ENCODE measurements at regions not wholly inside any gene's neighbourhood (a gene's known extent, or its start where the extent isn't known, plus 50 kb on each side); places are given as distances from the start of the nearest gene placed in this dataset.
"Not testable (repeated sequence)": the region's sequence is repeated elsewhere in the genome, so short reads cannot be mapped to it uniquely, and the experiment has no call there.

- no peaks in the 10 kb centered on the region for H4K20me1 ChIP-seq (ENCODE audit: insufficient read depth, poor library complexity, severe bottlenecking)
- H3K79me2 ChIP-seq, result no peaks in the 10 kb centered on the region
- TF ChIP-seq EZH2 (IDR thresholded peaks at IDR 0.05; ENCODE audit: borderline replicate concordance), result no peak
- no peak overlapping the region for H3K27ac ChIP-seq
- 48% methylated on average over 4 of the region's 5 CpGs for WGBS (ENCODE audit: low lambda C conversion rate, missing lambda C conversion rate)
- no peak overlapping the region for H2AFZ ChIP-seq
- H3K36me3 ChIP-seq (replicated peaks; ENCODE audit: insufficient read depth, low read depth), result no peaks in the 10 kb centered on the region
- H3K27me3 ChIP-seq, result no peaks in the 10 kb centered on the region
- peaks cover 4% of the 10 kb centered on the region for H3K4me1 ChIP-seq (ENCODE audit: insufficient read depth)
- DNase-seq (ENCODE audit: low spot score), result no peak
- no peaks in the 10 kb centered on the region for H3K9me3 ChIP-seq (ENCODE audit: low read depth)
- no peak overlapping the region for H3K4me3 ChIP-seq
- no peak overlapping the region for H3K4me2 ChIP-seq
- no peaks in the 10 kb centered on the region for H3K9me2 ChIP-seq (replicated peaks; ENCODE audit: insufficient read depth)
Measured at GRCh38 chr12:131221957-131222328, 268.2 kb downstream of the ADGRD1 start.

- no peaks in the 10 kb centered on the region for H3K27me3 ChIP-seq
- H3K4me2 ChIP-seq, result no peak overlapping the region
- no peak for TF ChIP-seq EZH2 (IDR thresholded peaks at IDR 0.05; ENCODE audit: borderline replicate concordance)
- no peak for TF ChIP-seq EZH2phosphoT487 (IDR thresholded peaks at IDR 0.05; ENCODE audit: low read depth, severe bottlenecking, unreplicated experiment)
- no peak for TF ChIP-seq CTCF (IDR thresholded peaks at IDR 0.05; ENCODE audit: poor library complexity)
- no peaks in the 10 kb centered on the region for H3K9me2 ChIP-seq (replicated peaks; ENCODE audit: insufficient read depth)
- no peaks in the 10 kb centered on the region for H3K79me2 ChIP-seq
- no peaks in the 10 kb centered on the region for H3K9me3 ChIP-seq (ENCODE audit: low read depth)
- H3K36me3 ChIP-seq (replicated peaks; ENCODE audit: insufficient read depth, low read depth), result no peaks in the 10 kb centered on the region
- H2AFZ ChIP-seq, result no peak overlapping the region
- no peak for DNase-seq (ENCODE audit: low spot score)
- H3K27ac ChIP-seq, result no peak overlapping the region
- no peaks in the 10 kb centered on the region for H4K20me1 ChIP-seq (ENCODE audit: insufficient read depth, poor library complexity, severe bottlenecking)
- 76% methylated on average over 19 of the region's 22 CpGs for whole genome bisulfite sequencing (ENCODE audit: low lambda C conversion rate, missing lambda C conversion rate)
- peaks cover 4% of the 10 kb centered on the region for H3K4me1 ChIP-seq (ENCODE audit: insufficient read depth)
- H3K4me3 ChIP-seq, result no peak overlapping the region
Measured at GRCh38 chr12:131222329-131223139, 268.8 kb downstream of the ADGRD1 start.

- no peaks in the 10 kb centered on the region for H3K36me3 ChIP-seq (replicated peaks; ENCODE audit: insufficient read depth, low read depth)
- WGBS (ENCODE audit: low lambda C conversion rate, missing lambda C conversion rate), result 95% methylated on average over 22 of the region's 31 CpGs
- DNase-seq (ENCODE audit: low spot score), result no peak
- H3K4me2 ChIP-seq, result no peak overlapping the region
- no peak overlapping the region for H3K27ac ChIP-seq
- no peaks in the 10 kb centered on the region for H3K27me3 ChIP-seq
- no peak overlapping the region for H3K4me3 ChIP-seq
- no peaks in the 10 kb centered on the region for H3K9me2 ChIP-seq (replicated peaks; ENCODE audit: insufficient read depth)
- H3K9me3 ChIP-seq (ENCODE audit: low read depth), result no peaks in the 10 kb centered on the region
- TF ChIP-seq CTCF (IDR thresholded peaks at IDR 0.05; ENCODE audit: poor library complexity), result no peak
- no peaks in the 10 kb centered on the region for H3K79me2 ChIP-seq
- peaks cover 4% of the 10 kb centered on the region for H3K4me1 ChIP-seq (ENCODE audit: insufficient read depth)
- H2AFZ ChIP-seq, result no peak overlapping the region
- H4K20me1 ChIP-seq (ENCODE audit: insufficient read depth, poor library complexity, severe bottlenecking), result no peaks in the 10 kb centered on the region
Measured at GRCh38 chr12:131223171-131223761, 269.6 kb downstream of the ADGRD1 start.

GRCh38 chr12:131223791-131224225 lies 270.1 kb downstream of the ADGRD1 start:
- H2AFZ ChIP-seq, result no peak overlapping the region
- no peaks in the 10 kb centered on the region for H4K20me1 ChIP-seq (ENCODE audit: insufficient read depth, poor library complexity, severe bottlenecking)

GRCh38 chr12:131224226-131225065 lies 270.7 kb downstream of the ADGRD1 start:
- not testable (repeated sequence) for H3K4me2 ChIP-seq; H3K36me3 ChIP-seq (replicated peaks; ENCODE audit: insufficient read depth, low read depth); H3K4me1 ChIP-seq (ENCODE audit: insufficient read depth); H4K20me1 ChIP-seq (ENCODE audit: insufficient read depth, poor library complexity, severe bottlenecking); H3K27me3 ChIP-seq; H3K79me2 ChIP-seq; H3K27ac ChIP-seq; H3K9me3 ChIP-seq (ENCODE audit: low read depth); H2AFZ ChIP-seq; H3K4me3 ChIP-seq; DNase-seq (ENCODE audit: low spot score); H3K9me2 ChIP-seq (replicated peaks; ENCODE audit: insufficient read depth)
- WGBS (ENCODE audit: low lambda C conversion rate, missing lambda C conversion rate), result 92% methylated on average over 7 of the region's 17 CpGs

More at GRCh38 chr12:131223791-131224225, 270.1 kb downstream of the ADGRD1 start:
- Histone ChIP-seq H3K4me2 (no peak overlapping the region), H3K79me2 (no peaks in the 10 kb centered on the region), H3K9me2 (replicated peaks; ENCODE audit: insufficient read depth) (no peaks in the 10 kb centered on the region), H3K27me3 (no peaks in the 10 kb centered on the region), H3K9me3 (ENCODE audit: low read depth) (no peaks in the 10 kb centered on the region), H3K36me3 (replicated peaks; ENCODE audit: insufficient read depth, low read depth) (no peaks in the 10 kb centered on the region), H3K4me1 (ENCODE audit: insufficient read depth) (peaks cover 4% of the 10 kb centered on the region), H3K27ac (no peak overlapping the region), H3K4me3 (no peak overlapping the region)
- 90% methylated on average over 13 of the region's 13 CpGs for WGBS (ENCODE audit: low lambda C conversion rate, missing lambda C conversion rate)
- no peak for DNase-seq (ENCODE audit: low spot score)
- TF ChIP-seq CTCF (IDR thresholded peaks at IDR 0.05; ENCODE audit: poor library complexity) (no peak), EZH2phosphoT487 (IDR thresholded peaks at IDR 0.05; ENCODE audit: low read depth, severe bottlenecking, unreplicated experiment) (no peak), EZH2 (IDR thresholded peaks at IDR 0.05; ENCODE audit: borderline replicate concordance) (no peak)
